ENCODE measurements at regions not wholly inside any gene's neighbourhood (a gene's known extent, or its start where the extent isn't known, plus 50 kb on each side); places are given as distances from the start of the nearest gene placed in this dataset.

DNA sequence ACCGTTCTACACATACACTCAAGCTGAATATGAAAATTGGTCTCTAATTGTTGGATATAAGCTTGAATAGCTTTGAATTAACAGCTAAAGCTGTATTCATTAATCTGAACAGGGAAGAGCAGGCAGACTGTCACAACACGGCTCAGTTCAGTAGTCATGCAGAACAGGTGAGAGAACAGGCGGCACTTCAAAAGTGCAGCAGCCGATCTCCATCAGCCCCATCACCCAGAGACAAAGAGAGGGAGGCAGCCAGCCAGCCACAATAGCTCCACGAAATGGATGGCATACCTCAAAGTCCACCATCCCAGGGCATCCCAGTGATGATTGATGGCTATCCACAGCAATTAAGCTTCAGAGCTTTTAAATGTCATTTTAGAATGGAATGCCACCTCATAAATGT lies 419.2 kb downstream of the OLFM4 start:
- TF ChIP-seq, protein P1, sequence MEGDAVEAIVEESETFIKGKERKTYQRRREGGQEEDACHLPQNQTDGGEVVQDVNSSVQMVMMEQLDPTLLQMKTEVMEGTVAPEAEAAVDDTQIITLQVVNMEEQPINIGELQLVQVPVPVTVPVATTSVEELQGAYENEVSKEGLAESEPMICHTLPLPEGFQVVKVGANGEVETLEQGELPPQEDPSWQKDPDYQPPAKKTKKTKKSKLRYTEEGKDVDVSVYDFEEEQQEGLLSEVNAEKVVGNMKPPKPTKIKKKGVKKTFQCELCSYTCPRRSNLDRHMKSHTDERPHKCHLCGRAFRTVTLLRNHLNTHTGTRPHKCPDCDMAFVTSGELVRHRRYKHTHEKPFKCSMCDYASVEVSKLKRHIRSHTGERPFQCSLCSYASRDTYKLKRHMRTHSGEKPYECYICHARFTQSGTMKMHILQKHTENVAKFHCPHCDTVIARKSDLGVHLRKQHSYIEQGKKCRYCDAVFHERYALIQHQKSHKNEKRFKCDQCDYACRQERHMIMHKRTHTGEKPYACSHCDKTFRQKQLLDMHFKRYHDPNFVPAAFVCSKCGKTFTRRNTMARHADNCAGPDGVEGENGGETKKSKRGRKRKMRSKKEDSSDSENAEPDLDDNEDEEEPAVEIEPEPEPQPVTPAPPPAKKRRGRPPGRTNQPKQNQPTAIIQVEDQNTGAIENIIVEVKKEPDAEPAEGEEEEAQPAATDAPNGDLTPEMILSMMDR (IDR thresholded peaks at IDR 0.05) = no peak
- TF ChIP-seq EZH2 (IDR thresholded peaks at IDR 0.05) = no peak
- TF ChIP-seq EZH2phosphoT487 (IDR thresholded peaks at IDR 0.05) = no peak
